NCI-H1048 (cell line): ENCODE measurements at regions not wholly inside any gene's neighbourhood (a gene's known extent, or its start where the extent isn't known, plus 50 kb on each side); places are given as distances from the start of the nearest gene placed in this dataset.
"Not testable (repeated sequence)": the region's sequence is repeated elsewhere in the genome, so short reads cannot be mapped to it uniquely, and the experiment has no call there.

ENCODE experiments used
- DNase-seq: peaks from one replicate; lab custom pipeline; 2025; lab: John Stamatoyannopoulos, UW

DNA sequence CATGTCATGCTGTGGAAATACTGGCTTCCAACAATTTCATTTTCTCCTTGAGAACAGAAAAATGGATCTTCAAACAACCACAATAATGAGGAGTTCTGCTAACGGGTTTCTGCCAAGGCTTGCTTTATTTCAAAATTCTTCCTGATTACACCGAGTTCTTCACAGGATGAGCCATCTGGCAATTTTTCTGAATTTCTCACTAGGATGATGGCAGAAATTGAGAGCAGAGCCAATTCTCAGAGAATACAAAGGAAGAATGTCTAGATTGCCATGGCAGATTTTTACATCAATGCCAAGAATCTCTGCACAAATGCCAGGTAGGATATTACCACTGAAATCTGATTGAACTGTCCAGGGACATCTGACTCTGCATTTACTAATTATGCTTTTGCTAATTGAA is 619.0 kb upstream of the CHRM3 start:
- DNase-seq: no peak

DNA sequence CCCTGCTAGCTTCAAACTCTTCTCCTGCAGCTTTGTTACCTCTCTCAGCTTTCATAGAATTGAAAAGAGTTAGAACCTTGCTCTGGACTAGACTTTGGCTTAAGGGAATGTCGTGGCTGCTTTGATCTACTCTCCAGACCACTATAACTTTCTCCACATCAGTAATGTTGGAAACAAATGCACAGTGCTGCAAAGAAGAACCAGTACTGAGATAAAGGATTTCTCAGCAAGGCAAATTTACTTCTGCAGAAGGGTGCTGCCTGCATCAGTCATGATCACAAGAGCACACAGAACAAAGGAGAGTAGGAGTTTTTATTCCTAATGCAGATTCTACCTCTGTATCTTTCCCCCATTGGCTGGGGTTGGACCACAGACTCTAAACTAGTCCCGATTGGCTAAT is 621.6 kb upstream of the CHRM3 start:
- no peak for DNase-seq

DNA sequence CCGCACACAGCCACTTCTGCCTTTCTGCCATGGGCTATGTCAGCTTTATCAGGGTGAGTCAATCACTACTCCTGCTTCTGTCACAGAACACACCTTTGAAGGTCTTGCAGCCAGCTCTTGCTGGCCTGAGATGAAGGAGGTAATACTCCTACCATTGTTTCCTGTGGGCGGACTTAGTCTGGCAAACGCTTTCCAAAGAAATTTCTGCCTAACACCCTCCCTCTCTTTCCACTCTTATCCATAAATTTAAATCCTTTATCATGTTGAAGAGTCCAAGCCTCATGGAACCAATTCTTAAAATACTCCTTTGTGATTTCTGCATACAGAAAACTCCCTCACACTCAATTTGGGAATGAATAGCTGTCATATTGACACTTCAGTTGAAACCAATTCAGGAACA is 633.1 kb upstream of the CHRM3 start:
- no peak for DNase-seq

DNA sequence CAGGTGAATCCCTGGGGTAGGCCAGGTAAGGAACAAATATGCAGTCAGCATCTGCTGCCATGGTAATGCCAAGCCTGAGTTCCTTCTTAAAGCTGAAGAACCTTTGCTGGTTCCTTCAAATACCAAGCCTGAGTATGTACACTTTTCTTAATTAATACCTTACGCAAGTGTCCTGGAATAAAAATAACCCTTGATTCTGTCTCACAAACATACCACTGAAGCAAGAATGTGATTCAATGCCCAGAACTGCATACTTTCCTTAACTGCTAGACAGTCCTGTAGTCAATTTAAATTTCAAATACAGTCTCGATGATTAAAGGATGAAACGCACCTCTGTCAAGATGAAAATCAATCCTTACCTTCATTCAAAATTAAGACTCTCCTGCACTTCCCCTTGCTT is 634.0 kb upstream of the CHRM3 start:
- no peak for DNase-seq

DNA sequence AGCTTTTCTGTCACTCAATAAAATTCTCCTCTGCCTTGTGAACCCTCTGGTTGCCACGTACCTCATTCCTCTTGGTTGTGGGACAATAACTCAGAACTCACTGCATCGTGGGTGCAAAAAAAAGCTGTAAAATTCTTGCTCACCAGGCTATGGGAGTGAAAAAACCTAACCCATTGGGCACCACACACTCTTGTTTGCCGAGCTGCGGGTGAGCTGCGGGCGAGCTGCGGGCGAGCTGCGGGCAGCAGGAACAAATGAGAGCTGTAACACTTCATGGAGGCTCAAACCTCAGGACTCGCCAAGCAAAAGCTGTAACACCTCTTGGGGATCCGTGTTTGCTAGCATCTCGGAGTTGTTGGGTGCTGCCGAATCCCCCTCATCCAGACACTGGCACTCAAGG is 641.3 kb upstream of the CHRM3 start:
- no peak for DNase-seq

DNA sequence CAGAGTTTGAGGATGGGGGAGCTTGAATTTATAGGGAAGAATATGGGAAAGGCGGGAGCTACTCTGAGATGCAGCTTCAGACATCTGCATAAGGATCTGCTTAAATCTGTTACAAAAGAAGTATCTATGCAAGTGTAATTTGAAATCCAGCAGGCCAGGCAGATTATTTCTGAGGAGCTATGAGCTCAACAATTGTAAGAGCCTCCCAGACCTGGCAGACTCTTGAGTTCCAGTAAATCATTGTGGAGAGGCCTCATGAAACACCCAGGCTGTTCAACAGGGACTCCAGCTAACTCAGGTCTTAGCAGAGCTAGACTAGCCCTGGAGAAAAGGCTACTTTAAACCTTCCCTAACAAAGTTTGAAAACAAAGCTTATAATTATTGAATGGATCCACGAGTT is 647.5 kb upstream of the CHRM3 start:
- DNase-seq: no peak

DNA sequence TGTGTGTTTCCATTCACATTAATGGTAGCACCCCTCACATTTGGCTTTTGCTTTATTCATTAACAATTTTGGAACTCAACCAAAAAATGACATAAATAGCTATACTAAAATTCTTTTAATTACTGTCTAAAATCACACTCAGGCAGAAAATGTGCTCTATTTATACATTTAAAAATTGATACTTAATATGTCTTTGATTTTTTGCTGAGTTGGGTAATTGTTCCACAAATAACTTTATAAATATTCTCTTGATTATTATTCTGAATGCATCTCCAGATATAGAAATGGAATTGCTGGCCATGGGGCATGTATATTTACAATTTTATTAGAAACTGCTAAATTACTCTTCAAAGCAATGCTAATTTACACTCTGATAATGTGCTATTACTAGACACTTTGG is 658.7 kb upstream of the CHRM3 start:
- DNase-seq: no peak

DNA sequence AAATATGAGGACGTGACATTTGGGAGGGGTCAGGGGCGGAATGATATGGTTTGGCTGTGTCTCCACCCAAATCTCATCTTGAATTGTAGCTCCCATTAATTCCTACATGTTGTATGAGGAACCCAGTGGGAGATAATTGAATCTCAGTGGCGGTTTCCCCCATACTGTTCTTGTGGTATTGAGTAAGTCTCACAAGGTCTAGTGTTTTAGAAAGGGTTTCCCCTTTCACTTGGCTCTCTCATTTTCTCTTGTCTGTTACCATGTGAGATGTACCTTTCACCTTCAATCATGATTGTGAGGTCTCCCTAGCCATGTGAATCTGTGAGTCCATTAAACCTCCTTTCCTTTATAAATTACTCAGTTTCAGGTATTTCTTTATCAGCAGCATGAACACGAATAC is 663.6 kb upstream of the CHRM3 start:
- no peak for DNase-seq

DNA sequence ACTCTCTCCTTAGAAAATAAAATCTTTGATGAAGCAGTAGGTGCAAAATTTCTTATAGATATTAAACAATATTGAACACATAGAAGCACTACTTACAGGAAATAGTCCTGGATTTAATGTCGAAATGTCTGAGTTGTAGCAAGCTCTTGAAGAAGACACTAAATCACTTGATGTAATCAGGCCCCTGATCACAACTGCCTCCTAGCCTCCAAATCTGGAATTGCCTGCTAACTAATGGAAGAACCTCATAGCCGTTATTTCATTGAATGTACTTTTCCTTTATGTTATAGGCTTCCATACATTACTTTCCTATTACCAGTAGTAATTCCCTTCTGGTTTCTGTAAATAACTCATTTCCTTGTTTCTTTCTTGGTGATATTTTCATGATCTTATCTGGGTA is 675.7 kb upstream of the CHRM3 start:
- no peak for DNase-seq

DNA sequence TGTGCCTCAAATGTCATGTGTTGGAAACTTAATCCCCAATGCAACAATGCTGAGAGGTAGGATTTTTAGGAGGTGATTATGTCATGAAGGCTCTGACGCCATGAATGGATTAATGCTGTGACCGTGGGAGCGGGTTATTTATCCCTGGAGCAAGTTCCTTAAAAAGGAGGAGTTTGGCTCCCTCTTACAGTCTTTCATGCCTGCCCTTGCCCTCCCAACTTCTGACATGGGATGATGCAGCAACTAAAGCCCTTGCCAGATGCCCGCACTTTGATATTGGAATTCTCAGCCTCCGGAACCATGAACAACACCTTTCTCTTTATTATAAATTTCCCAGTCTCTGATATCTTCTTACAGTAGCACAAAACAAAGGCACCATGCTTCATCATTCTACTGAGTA is 685.3 kb upstream of the CHRM3 start:
- no peak for DNase-seq

DNA sequence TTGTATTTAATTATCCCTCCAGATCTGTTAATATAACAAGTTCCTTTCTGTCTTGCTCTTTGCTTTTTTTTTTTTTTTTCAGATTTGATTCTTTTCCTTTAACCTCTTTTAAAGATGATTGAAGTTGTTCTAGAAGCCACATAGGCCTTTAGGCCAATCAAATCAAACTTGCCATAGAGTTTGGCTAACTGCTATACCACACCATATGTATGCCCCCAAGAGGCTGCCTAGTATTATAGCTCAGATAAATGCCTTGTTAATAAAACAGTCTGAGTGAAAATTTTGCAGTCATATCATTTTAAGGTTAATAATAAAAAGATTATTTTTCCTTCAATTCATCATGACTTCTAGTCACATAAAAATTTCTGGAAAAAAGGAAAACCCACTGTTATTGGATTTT is 696.0 kb upstream of the CHRM3 start:
- no peak for DNase-seq

DNA sequence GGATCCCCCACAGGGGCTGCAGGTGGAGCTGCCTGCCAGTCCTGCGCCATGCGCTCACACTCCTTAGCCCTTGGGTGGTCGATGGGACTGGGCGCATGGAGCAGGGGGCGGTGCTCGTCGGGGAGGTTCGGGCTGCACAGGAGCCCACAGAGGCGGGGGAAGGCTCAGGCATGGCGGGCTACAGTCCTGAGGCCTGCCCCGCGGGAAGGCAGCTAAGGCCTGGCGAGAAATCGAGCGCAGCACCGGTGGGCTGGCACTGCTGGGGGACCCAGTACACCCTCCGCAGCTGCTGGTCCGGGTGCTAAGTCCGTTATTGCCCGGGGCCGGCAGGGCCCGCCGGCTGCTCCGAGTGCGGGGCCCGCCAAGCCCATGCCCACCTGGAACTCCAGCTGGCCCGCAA is 701.8 kb upstream of the CHRM3 start:
- DNase-seq: not testable (repeated sequence)

DNA sequence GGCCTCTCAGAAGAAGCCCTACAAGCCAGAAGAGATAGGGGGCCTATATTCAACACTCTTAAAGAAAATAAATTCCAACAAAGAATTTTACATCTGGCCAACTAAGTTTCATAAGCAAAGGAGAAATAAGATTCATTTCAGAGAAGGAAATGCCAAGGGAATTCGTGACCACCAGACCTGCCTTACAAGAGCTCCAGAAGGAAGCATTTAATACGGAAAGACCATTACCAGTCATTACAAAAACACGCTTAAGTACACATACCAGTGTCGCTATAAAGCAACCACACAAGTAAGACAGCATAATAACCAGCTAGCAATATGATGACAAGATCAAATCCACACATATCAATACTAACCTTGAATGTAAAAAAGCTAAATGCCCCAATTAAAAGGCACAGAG is 704.9 kb upstream of the CHRM3 start:
- no peak for DNase-seq

DNA sequence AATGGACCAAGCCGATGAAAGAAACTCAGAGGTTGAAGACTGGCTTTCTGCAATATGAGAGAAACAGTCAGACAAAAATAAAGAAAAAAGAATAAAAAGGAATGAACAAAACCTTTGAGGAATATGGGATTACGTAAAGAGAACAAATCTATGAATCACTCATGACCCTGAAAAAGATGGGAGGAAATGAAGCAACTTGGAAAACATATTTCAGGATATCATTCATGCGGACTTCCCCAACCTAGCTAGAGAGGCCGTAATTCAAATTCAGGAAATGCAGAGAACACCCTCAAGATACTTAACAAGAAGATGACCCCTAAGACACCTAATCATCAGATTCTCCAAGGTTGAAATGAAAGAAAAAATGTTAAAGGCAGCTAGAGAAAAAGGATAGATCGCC is 705.3 kb upstream of the CHRM3 start:
- no peak for DNase-seq

DNA sequence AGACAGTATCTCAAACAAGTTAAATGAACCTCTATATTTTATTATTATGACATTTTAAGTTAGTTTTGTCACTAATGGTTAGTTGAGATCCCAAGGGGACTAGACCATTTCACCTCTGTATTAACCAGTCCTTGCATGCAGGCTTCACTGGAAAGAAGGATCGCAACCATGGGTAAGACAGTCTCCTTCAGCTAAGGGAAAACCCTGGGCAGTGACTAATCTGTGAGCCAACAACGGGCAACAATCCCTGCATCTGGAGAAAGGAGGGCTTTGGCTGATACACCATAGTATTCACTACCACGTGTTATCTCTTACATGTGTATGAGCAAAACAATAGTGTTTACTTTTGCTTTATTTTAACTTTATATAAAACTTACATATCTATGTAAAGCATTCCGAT is 708.8 kb upstream of the CHRM3 start:
- no peak for DNase-seq

DNA sequence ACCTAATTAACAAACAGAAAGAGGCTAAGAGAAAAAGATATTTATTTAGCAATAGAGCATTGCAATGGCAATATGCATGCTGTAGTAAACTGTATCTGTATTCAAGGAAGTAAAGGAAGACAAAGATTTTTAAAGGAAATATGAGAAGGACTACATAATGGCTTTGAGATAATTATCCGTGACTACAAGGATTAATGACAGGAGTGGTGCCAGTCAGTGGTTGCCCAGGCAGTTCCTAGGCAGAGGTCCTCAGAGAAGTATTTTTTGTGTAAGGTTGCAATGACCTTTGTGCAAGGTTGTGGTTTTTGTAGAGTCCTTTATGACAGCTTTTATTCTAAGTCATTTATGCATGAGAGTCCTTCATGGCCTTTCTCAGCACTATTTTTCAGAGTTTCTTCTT is 711.1 kb upstream of the CHRM3 start:
- no peak for DNase-seq

DNA sequence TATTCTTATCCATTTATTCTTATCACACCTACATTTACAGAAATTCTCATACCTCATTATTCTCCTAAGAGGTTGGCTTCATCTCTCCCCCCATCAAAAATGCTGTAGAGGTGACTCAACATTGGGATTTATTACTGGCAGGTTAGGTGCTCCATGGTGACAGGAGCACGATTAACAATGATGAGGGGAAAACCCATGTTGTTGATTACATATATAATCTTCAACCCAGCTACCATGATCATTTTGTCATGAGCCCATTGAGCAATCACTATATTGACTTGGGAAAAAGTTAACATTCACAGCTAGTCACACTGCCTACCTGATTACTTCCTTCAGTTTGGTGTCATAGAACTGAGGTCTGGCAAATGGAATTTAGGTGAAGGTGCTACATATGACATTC is 712.1 kb upstream of the CHRM3 start:
- no peak for DNase-seq

DNA sequence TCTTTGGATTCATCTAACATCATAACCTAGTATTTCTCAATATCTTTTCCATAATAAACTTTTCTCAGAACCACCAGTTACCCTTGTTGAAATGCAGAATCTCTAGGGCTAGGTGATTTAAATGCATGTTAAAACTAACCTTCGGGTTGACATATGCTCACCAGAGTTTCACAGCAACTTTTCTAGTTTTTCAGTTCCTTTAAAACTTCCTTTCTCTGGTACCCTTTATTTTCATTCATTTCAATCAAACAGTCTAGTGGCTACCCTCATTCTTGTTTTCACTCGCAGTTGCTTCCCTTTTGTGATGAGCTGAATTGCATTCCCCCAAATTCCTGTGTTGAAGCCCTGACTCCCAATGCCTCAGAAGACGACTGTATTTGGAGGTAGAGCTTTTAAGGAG is 712.8 kb upstream of the CHRM3 start:
- DNase-seq: no peak

DNA sequence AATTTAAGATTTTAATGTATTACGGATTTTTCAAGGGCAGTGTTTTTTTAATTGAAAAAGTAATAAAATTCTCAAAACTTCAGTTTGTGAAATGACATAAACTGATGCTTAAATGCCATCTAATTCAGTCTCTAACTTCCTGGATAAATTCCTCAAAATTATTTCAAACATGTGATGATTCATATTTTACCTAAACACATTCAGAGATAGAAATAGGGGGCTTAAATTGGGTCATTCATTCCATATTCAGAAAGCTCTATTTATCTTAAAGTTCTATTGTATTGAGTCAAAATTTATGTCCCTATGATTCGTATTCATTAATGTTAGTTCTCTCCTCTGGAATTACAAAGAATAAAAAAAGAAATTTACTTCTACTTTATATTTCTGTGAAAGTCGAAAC is 713.6 kb upstream of the CHRM3 start:
- DNase-seq: no peak

DNA sequence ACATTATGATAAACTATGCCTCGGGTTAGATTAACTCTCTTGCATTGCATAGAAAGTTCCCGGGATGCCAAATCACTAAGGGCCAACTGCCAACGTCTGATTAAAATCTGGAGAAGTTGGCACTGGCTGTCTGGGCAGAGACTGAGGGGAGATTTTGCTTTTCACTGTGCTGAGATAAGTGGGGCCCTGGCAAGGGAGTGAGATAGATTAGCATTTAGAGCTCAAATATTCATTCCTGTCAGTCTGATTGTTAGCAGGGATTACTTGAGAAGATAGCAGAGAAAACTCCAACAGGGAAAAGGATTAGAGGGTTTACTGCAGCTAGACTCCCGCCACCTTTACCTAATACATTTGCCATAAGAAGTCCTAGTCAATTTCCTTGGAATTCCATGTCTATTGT is 714.1 kb upstream of the CHRM3 start:
- DNase-seq: no peak

DNA sequence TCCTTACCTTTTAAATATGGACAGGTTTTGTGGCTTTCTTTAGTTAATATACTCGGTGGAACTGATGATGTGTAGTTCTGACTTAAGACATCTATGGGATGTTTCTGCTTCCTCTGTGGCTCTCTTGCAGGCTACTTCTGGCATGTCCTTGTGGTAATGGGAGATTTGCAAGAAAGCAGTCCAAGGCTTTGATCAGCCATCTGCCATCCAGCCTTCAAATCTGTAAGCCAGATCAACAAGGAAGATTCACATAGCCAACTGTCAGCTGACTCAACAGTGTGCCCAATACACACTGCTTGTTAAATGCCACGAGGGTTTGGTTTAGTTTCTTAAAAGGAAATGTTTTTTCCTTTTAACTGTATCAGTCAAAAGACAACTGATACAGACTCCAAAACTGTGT is 722.2 kb upstream of the CHRM3 start:
- DNase-seq: no peak

DNA sequence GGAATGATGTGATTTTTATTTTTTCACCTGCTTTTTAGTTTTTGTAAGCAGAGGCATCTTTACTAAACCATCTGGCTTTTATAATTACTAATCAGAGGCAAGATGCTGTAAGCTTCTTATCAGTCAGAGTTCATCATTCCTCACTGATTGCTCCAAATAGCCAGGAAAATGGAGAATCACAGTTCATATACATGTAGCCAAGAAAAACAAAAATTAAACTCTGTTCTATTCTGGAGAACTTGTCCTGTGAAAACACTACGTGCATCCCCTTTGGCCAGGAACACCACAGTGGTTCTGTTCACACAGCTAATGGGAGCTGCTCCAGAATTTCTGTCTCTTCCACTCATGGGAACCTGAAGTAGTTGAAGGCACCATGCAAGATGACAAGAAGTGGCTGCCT is 725.5 kb upstream of the CHRM3 start:
- DNase-seq: no peak

DNA sequence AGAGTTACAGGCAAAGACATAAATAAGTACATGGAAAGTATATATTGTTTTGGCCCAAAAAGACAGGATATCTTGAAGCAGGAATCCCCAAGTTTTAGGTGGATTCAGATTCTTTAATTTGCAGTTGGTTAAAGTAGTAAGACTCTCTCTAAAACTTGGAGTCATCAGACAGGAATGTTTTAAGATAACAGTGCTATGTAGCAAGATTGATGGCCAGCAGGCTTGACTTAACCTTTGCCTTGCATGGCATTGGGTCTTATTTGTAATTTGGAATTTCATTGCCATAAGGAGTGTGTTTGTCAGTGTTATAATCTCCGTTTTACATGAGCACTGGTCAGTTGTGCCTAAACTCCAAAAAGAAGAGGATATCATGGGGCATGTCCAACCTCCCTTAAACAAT is 727.6 kb upstream of the CHRM3 start:
- no peak for DNase-seq

DNA sequence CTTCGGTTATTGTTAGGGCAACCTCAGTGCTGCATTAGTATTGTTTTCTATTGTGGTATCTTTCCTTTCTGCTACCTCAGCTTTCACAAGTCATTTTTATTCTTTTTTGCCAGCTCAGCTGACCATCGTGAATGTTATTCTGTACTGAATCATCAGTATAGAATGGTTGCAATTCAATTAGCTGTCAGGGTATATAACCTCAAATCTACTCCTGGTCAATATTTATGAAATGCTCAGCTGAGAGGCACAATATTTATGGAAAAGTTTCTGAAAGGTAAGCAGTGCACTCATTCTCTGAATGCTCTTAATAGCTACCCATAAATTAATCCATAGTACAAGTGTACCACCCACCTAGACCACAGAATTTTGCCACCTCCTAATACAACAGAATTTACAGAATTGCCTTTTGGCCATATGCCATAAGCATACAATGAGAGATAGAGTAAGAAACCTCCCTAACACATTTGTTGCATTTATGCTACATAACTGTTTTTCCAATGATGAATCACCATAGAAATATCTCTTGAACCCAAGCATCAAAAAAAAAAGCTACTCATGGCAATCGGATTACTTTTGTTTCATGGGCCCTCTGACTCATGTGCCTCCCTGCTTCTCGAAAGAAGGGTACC is 732.6 kb upstream of the CHRM3 start:
- DNase-seq: no peak

DNA sequence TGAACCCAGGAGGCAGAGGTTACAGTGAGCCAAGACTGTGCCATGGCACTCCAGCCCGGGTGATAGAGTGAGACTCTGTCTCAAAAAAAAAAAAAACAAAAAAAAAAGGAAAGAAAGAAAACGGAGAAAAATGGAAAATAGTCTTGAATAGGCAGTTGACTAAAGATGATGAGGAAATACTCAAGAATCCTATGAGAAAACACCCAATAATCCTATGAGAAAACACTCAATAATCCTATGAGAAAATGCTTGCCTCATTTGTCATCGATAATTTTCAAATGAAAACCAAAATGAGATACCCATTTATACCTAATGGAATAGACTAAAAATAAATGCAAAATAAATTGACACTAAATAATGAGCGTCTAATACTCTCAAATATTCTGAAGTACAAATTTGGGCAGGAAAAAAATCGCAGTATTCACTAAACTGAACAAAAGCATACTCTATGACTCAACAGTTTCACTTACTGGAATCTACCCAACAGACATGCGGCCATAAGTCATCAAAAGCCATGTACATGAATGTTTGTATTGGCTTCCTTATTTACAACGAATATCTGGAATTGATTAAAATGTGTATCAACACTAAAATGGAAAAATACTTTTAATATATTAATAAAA is 733.9 kb upstream of the CHRM3 start:
- DNase-seq: no peak
